ENCODE measurements at regions not wholly inside any gene's neighbourhood (a gene's known extent, or its start where the extent isn't known, plus 50 kb on each side); places are given as distances from the start of the nearest gene placed in this dataset.

DNA sequence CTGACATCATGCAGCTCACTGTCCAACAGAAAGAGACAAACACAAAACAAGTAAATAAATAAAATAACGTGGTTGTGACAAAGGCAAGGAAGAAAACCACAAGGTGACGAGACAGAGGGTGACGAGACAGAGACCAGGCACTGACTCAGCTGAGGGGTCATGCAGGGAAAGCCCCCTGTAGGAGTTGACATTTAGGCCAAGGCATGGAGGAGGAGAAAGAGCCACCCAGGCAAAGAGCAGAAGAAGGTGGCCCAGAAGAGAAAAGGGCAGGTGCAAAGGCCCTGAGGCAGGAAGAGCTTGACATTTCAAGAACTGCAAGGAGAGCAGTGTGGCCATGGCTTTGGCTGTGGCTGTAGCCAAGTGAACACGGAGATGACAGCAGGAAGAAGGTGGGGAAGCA lies 65.1 kb upstream of the ID3 start:
- peak in 1 of 3 donors; percentile 48 for ATAC-seq
- H3K27ac Mint-ChIP-seq, result no peak overlapping the region
- Histone ChIP-seq H3K4me1 (ENCODE audit: control insufficient read depth, insufficient read depth, low read length) (peaks cover 18% of the 10 kb centered on the region), H3K27me3 (ENCODE audit: control insufficient read depth, insufficient read depth, low read length) (no peaks in the 10 kb centered on the region), H3K36me3 (ENCODE audit: control insufficient read depth, insufficient read depth, low read length) (no peaks in the 10 kb centered on the region), H3K9me3 (ENCODE audit: control insufficient read depth, insufficient read depth, low read length) (no peaks in the 10 kb centered on the region), H3K4me3 (ENCODE audit: low read length) (no peak overlapping the region), H3K27ac (ENCODE audit: low read length) (no peak overlapping the region)
- H3K4me3 Mint-ChIP-seq, result no peak overlapping the region
- WGBS (ENCODE audit: insufficient coverage), result 35% methylated on average over 4 of the region's 4 CpGs
- no peak for DNase-seq
- H3K4me1 Mint-ChIP-seq, result peaks cover 0 to 6% of the 10 kb centered on the region in 2 donors
- TF ChIP-seq, protein P1, sequence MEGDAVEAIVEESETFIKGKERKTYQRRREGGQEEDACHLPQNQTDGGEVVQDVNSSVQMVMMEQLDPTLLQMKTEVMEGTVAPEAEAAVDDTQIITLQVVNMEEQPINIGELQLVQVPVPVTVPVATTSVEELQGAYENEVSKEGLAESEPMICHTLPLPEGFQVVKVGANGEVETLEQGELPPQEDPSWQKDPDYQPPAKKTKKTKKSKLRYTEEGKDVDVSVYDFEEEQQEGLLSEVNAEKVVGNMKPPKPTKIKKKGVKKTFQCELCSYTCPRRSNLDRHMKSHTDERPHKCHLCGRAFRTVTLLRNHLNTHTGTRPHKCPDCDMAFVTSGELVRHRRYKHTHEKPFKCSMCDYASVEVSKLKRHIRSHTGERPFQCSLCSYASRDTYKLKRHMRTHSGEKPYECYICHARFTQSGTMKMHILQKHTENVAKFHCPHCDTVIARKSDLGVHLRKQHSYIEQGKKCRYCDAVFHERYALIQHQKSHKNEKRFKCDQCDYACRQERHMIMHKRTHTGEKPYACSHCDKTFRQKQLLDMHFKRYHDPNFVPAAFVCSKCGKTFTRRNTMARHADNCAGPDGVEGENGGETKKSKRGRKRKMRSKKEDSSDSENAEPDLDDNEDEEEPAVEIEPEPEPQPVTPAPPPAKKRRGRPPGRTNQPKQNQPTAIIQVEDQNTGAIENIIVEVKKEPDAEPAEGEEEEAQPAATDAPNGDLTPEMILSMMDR (IDR thresholded peaks at IDR 0.05), result no peak
- peaks cover 24 to 27% of the 10 kb centered on the region in 2 donors for H3K27me3 Mint-ChIP-seq (ENCODE audit: low read depth in 2 of 2)
- intact Hi-C loops (cut with micrococcal nuclease), result no loop called here
- H3K9me3 Mint-ChIP-seq, result peaks cover 0 to 3% of the 10 kb centered on the region in 2 donors
- H3K36me3 Mint-ChIP-seq, result no peaks in the 10 kb centered on the region

- no peaks in the 10 kb centered on the region for H3K36me3 Mint-ChIP-seq
- Histone ChIP-seq H3K4me3 (ENCODE audit: low read length) (no peak overlapping the region), H3K27ac (ENCODE audit: low read length) (no peak overlapping the region), H3K4me1 (ENCODE audit: control insufficient read depth, insufficient read depth, low read length) (peaks cover 28% of the 10 kb centered on the region), H3K27me3 (ENCODE audit: control insufficient read depth, insufficient read depth, low read length) (peaks cover 7% of the 10 kb centered on the region), H3K9me3 (ENCODE audit: control insufficient read depth, insufficient read depth, low read length) (no peaks in the 10 kb centered on the region), H3K36me3 (ENCODE audit: control insufficient read depth, insufficient read depth, low read length) (no peaks in the 10 kb centered on the region)
- H3K27ac Mint-ChIP-seq, result no peak overlapping the region
- H3K4me1 Mint-ChIP-seq, result peaks cover 0 to 14% of the 10 kb centered on the region in 2 donors
- H3K4me3 Mint-ChIP-seq, result no peak overlapping the region
- DNase-seq (no peak), ATAC-seq (no peak)
- peaks cover 0 to 3% of the 10 kb centered on the region in 2 donors for H3K9me3 Mint-ChIP-seq
- peaks cover 30 to 33% of the 10 kb centered on the region in 2 donors for H3K27me3 Mint-ChIP-seq (ENCODE audit: low read depth in 2 of 2)
- intact Hi-C loops (cut with micrococcal nuclease), result no loop called here
- TF ChIP-seq, protein P1 (IDR thresholded peaks at IDR 0.05), result no peak
- 95% methylated on average over 4 of the region's 4 CpGs for WGBS (ENCODE audit: insufficient coverage)
These were observed 63.0 kb upstream of the ID3 start for GRCh38 chr1:23622284-23622683.

DNA sequence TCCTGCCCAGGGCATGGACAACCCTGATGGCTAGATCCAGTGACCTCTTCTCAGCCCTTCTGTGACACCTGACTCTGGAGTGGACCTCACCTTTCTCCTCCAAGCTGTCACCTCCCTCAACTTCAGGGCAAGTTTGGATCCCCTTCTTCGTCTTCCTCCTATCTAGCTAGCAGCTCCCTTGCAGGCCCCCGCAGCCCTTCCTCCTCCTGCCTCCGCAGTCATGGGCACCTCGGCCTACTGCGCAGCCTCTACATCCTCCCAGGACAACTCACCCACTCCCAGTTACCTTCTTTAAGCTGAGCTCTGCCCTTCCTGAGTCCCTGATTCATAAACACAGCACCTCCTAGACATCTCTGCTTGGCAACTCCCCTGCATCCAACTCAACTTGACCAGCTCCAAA lies 61.3 kb upstream of the ID3 start:
- Mint-ChIP-seq H3K4me3 (no peak overlapping the region), H3K36me3 (no peaks in the 10 kb centered on the region), H3K27ac (no peak overlapping the region), H3K27me3 (ENCODE audit: low read depth in 2 of 2) (peaks cover 30 to 33% of the 10 kb centered on the region in 2 donors), H3K9me3 (no peaks in the 10 kb centered on the region), H3K4me1 (peaks cover 0 to 14% of the 10 kb centered on the region in 2 donors)
- Histone ChIP-seq H3K4me3 (ENCODE audit: low read length) (no peak overlapping the region), H3K36me3 (ENCODE audit: control insufficient read depth, insufficient read depth, low read length) (no peaks in the 10 kb centered on the region), H3K27me3 (ENCODE audit: control insufficient read depth, insufficient read depth, low read length) (peaks cover 7% of the 10 kb centered on the region), H3K9me3 (ENCODE audit: control insufficient read depth, insufficient read depth, low read length) (no peaks in the 10 kb centered on the region), H3K27ac (ENCODE audit: low read length) (peak overlapping the region; percentile 55), H3K4me1 (ENCODE audit: control insufficient read depth, insufficient read depth, low read length) (peaks cover 28% of the 10 kb centered on the region)
- intact Hi-C loops (cut with micrococcal nuclease), result no loop called here
- no peak for ATAC-seq
- peak in 1 of 2 donors; percentile 37 for DNase-seq
- TF ChIP-seq, protein P1 (IDR thresholded peaks at IDR 0.05), result no peak
- 84% methylated on average over 5 of the region's 5 CpGs for WGBS (ENCODE audit: insufficient coverage)

All from natural killer cell (primary cell).